Skin of body (tissue), 1 donor: ENCODE measurements at regions not wholly inside any gene's neighbourhood (a gene's known extent, or its start where the extent isn't known, plus 50 kb on each side); places are given as distances from the start of the nearest gene placed in this dataset.

Source experiments
- DNase-seq: peaks from one replicate; lab custom pipeline; 2025; lab: John Stamatoyannopoulos, UW

DNA sequence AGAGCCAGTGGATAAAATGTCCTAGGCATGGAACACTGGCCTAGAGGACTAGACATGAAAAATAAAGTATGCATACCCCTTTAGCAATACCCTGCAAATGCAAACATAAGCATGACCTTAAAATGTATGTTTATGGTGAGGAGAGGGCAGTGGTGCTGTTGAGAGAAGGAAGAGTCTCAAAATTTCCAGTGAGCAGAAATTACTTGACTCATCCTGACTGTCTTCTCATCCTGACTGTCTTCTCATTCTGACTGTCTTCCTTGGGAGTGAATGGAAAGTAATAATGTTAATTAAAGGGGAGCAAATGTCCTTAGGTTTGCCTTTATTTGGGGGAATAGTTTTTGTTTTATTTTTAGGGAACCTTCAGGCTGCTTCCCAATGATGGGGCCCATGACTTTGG is 121.5 kb upstream of the GALNT15 start:
- DNase-seq, result no peak

DNA sequence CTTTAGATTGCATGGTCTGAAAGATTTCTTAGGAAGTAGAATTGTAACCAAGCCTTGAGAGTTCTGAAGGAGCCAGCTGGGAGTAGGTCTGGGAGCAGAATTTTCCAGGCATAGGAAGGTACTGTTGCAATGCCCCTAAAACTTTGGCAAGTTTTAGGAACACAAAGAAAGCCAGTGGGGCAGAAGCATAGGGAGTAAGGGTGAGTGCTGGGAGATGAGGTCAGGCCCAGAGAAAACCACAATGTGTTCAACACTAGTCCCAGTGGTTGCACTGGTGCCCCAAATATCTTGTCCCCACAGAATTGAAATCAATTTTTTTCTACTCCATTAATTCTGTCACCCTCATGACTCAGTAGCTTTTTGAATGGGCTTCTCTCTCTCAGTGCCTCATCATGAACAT is 120.7 kb upstream of the GALNT15 start:
- no peak for DNase-seq

DNA sequence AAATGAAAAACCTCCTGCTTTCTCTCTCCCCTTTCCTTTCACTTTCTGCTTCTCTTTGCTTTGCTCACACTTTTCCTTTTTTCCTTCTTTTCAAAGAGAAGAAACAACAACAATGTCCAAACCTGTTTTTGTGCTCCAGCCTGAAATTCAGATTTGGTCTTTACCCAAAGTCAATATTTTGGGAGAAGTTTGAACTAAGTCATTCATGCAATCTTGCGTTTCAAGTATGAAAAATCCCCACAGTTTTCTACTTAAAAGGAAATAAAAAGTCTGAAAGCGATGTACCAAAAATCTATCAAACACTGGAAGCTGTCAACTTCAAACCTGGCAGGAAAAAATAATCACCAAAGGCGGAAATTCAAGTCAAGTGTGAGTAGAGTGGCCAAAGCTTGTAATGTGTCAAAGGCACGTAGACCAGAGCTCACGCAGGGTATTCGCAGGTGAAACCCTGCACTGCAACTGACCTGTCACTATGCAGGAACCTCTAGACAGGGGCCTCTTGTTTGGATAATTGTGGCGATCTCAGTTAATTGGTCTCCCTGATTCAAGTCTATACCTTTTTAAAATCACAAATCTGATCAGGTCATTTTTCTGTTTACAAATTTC is 118.8 kb upstream of the GALNT15 start:
- DNase-seq, result no peak

DNA sequence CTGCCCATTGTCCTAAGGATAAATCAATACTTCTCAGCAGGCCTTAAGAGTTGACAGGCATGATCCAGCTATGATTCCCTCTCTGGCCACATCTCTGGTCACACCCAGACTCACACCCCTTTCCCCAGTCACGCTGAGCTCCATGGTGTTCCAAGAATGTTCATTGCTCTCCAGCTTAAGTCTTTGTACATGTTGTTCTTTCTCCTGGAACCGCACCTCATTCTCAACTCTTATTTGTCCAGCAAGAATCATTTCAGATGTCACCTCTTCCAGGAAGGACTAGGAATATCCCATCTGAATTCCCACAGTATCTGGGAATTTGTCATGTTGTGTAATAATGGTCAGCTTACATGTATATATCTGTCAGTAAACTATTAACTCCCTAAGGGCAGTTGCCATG is 118.3 kb upstream of the GALNT15 start:
- no peak for DNase-seq

DNA sequence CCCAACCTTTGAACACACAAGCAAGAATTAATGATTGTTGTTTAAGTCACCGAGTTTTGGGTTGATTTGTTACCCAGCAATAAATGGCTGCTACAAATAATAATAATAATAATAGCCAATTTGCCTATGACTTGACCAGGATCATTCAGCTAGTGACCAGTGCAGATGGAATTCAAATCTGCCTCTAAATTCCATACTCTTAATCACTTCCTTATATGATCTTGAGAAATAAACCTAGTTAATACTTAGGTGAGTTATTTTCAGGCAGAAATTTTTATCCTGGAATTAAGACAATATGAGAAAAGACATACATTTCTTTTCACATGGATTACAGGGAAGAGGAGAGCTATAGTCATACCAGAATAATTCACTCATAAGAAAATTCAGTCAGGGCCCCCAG is 116.0 kb upstream of the GALNT15 start:
- no peak for DNase-seq

DNA sequence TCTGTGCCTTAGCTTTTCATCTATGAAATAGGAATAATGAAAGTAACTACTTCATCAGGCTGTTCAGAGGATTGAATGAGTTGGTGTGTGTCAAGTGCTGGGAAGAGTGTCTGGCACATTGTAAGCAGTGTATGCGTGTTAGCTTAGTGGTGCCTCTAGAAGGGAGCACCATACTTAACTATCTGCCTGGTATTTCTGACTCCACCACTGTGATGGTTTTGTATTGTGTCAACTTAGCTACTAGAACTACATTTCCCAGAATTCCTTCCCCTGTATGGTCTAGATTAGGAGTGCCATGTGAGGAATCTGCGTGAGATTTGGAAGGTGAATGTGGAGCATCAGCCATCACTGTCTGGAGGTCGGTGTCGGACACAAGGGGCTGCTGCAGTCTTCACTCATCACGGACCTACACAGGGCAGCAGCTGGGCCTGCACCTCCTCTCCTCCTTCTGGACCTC is 115.4 kb upstream of the GALNT15 start:
- DNase-seq, result no peak

DNA sequence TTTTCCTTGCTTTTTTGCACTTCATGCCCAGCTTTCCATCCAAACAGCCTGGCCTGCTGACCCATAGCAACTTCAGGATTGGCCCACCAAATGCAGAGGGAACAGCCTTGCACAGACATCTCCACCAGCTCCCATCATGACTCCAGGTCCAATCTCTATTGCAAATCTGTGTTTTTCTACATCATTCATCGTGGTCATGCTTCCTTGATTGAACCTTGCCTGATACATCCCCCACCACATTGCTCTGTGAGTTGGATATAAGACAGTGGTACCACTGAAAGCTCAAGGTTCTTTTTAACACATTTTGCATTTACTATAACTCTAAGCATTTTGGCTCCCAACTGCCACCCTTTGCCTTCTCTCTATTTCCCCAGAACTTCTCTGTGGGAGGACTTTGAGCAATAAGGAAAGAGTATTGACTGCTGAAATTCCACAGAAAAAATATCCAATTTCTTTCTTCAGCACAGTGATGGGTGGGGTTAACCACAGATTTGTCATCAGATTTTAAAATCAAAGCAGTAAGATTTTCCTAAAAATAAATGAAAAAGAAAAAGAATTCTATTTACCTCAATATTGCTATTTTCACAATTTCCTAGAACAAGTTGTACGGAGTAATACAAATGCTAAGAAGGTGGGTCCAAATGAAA is 114.6 kb upstream of the GALNT15 start:
- DNase-seq, result no peak

DNA sequence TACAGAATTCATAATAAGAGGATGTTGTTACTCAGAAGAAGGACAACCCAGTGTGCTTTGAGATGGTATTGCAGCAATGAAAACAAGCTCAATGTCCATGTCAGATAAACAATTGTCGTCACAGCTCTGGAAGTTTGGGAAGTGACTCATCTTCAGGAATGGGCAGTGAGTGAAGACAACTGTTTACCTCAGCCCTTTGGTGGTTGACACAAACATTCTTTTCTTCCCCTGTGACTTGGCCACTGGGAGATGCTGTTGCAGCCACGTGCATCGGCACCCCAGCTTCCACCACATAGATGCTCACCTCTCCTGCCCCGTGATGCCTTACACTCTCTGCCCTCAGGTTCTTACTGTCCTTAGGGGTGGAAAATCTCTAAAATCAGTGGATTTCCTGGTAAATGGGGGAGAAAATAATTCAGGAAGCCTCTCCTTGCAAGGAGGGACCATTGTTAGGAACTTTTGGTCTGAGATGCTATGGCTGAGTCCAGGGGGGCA is 114.1 kb upstream of the GALNT15 start:
- peak; percentile 43 for DNase-seq

DNA sequence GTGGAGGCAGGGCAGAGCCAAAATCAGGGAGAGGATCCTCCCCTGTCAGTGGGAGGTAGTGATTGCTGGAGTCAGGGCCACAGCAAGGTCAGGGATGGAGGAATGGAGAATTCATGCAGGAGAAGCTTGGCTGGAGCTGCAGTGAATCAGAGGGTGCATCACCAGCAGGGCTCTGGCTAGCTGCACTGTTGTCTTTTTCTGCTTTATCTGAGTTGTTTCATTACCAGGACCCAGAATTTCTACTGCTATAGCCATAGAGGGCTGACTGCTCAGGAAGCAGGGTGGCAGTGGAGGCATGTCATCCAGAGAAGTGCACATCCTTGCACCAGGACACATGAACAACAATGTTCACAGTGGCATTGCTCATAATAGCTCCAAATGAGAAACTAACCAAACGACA is 113.5 kb upstream of the GALNT15 start:
- no peak for DNase-seq

DNA sequence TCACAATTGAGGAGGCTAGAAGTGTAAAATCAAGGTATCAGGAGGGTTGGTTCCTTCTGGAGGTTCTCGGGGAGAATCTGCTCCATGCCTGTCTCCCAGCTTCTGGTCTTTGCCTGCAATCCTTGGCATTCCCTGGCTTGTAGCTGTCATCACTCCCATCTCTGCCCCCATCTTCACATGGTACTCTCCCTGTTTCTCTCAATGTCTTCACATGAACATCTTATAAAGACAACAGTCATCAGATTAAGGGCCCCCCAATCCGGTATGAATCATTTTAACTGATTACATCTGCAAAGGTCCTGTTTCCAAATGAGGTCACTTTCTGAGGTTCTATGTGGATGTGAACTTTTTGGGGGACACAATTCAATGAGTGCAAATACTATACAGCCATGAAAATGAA is 113.0 kb upstream of the GALNT15 start:
- no peak for DNase-seq

DNA sequence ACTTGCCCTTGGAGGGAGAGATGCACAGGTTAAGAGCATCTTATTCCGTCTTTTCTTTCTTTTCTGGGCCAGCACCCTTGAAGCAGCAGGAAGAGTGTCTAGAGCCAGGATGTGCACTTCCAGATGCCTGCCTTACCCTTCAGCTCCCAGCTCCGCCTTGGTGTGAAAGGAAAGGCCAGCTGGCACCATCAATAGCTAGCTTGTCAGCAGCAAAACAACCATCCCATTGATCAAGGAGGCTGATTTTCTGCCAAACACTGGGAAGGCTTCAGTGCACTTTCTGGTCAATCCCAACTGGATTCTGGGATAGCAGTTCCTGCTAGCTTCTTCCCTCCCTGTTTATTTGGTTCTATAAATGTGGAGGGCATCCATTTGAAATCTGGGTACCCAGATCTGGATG is 110.9 kb upstream of the GALNT15 start:
- no peak for DNase-seq

DNA sequence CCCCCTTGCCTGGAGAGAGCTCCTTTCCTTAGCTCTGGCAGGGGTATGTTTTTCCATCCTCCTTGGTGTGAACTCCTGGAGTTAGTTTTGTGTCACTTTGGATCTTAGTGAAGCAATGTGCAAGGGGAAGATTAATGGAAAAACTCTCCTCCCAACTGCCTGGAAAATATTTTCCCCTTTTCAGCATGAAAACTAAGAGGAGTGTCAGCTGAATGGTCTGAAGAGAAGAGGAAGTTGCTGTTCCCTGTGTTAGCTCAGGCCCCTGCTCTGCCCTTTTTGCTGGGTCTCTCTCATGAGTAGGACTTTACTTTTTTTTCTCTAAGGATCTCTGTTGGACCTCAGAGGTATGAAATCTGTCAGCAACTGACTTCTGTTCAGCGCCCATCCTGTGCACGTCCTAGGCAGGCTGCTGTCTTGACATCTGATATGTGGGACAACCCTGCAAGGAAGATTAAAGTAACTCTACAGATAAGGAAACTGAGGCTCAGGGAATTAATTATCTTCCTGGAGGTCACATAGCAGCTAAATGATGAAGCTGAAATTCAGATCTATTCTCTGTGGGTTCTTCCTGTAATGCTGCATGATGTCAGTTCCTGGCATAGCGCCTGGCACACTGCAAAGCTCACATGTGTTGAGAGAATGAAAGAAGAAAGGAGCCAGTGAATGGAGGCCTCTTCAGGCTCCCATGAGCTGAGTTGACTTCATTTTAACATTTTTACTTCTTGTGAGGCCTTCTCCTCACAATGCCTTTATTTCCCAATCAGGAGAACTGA is 109.7 kb upstream of the GALNT15 start:
- peak; percentile 93 for DNase-seq

DNA sequence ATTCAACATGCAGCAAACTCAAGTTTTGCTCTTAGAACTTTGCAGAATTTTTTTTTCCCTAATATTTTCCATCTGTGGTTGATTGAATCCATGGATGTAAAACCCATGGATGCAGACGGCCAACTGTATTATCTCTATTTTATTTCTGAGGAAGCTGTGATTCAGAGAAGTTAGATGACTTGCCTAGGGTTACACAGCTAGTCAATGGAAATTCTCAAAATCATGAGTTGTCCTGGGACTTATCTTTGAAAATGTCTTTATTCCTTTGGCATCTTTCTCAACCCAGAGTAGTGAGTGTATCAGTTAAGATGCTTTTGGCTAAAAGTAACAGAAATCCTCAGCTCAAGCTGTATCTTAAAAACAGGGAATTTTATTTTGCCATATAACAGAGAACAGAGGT is 107.9 kb upstream of the GALNT15 start:
- DNase-seq, result no peak

DNA sequence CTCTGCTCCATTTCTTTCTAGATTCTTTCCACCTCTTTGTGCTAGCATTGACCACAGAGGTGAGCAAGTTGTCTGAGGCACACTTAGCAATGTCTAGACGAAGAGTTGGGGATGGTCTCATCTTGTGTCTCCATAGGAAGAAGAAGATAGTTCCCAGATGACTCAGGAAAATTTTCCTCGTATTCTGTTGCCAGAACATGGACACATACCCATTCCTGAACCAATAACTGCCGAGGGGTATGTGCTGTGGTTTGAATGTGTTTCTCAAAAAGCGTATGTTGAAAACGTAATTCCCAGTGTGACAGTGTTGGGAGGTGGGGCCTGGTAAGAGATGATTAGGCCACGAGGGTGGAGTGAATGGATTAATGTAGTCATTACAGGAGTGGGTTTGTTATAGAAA is 107.5 kb upstream of the GALNT15 start:
- DNase-seq, result no peak

DNA sequence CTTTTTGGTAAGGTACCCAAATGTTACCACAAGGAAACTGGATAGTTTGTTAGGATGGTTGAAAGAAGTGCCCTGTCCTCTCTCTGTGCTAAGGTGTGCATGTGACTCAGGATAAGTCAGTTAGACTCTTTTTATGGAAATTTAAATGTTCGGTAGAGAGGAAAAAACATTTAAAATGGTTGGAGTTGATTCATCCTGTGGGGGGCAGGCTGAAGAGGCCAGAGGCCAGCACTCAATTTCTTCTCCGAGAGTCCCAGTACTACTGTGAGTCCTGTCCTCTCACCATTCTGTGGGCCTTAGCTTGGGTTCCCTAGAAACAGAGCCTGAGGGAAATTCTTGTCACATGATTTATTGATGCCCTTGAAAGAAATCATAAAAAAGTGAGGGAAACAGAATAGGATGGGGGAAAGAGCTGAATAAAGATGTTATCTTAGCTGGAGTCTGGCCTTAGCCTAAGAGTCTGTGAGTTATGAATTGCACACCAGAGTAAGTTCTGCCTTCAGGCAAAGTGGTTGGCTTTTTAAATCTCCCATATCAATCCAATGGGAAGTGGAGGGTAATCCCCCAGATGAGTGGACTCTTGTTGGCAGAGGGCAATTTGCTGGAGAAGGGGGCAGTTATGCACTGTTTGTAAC is 106.5 kb upstream of the GALNT15 start:
- DNase-seq, result no peak

DNA sequence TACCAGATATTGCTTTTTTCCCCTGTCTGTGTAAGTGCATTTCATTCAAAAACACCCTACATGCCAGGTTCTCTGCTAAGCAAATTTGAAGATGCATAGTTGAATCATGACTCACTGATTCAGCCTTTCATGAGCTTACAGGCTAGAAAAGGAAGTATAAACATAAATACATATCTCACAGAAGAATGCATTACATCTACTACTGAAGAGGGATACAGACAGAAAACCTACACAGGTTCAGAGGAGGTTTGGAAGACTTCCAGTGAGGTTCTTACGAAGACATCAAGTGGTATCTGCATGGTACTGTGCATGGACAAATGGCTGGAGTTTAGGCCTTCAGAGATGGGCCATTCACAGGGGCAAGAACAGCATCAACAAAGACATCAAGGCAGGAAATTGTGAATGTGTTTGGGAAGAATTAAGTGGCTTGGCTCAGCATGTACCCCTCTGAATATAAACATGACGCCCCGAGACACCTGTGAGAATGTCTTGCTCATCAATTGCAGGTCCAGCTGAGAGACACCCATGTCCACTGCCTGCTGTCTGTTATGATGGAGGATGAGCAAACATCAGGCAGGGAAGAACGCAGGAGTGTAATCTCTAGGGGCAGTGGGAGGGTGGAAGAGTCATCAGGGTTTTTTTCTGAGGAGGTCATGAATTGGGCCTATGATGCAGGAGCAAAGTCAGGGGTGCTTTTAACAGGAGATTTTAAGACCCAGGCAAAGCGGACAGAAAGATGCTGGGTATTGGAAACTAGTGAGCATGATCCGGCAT is 105.1 kb upstream of the GALNT15 start:
- DNase-seq, result peak; percentile 34

DNA sequence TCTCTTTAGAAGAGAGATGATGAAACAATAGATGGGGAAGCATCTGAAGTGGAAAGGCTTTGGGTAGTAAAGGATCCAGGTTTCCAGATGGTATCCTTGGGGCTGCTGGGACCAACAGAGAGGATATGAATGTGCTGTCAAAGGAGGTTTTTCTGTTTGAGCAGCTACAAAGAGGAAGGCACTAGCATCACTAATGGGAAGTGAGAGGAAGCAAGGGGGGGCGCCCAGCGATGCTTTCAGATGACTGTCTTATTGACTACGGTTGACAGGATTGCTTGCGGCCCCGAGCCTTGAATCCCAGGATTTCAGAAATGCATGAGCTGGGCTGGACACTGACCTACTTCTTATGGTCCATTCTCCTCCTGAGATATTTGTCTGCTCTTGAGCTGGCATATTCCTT is 103.8 kb upstream of the GALNT15 start:
- no peak for DNase-seq

DNA sequence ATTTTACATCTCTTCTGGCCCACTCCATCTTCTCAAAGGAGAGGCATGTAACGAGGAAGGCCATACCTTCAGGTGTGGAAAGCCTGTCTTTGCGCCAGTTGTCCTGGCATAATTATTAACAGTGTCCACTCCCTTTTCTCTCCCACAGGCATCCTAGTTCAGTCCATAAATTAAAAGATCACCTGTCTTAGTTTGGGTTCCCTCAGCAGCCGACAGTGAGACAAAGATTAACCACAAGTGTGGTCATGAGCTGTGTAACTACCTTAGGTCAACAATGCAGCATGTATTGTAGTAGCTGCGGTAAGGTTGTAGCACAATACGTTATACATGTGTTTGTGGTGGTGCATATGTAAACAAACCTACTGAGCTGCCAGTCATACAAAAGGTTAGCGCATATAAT is 103.3 kb upstream of the GALNT15 start:
- no peak for DNase-seq

DNA sequence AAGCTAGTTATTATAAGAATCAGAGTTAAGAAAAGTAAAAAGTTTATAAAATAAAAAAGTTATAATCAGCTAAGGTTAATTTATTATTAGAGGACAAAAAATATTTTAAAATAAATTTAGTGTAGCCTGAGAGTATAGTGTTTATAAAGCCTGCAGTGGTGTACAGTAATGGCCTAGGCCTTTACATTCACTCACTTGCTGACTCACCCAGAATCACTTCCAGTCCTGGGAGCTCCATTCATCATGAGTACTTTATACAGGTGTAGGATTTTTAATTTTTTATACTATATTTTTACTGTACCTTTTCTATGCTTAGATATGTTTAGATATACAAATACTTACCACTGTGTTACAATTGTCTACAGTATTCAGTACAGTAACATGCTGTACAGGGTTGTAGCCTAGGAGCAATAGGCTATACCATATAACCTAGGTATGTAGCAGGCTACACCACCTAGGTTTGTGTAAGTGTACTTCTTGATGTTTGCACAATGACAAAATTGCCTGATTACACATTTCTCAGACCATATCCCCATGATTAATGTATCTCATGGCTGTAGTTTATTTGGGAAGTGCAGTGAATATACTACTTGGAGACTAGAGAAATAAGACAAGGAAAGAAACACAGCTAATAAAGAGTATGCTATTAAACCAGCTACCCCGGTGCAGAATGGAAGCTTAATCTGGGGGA is 101.9 kb upstream of the GALNT15 start:
- no peak for DNase-seq

DNA sequence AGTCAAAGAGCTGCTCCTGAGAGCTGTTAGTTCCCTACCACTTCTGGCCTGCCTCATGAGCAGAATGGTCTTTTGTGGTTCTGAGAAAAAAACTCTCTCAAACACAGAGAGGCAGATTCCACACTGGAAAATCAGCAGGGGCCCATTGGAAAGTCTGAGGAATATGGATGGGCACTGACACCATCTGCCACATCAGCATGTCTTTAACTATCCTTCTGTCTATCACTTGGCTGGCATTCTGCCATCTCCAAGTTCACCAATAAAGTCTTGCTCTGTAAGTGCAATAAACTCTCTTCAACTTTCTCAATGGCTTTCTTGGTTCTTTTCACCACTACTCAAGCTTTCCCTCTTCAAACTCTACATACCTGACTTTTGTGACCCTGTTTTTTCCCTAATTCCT is 101.3 kb upstream of the GALNT15 start:
- no peak for DNase-seq
